SW 1271 (cell line): ENCODE measurements at regions not wholly inside any gene's neighbourhood (a gene's known extent, or its start where the extent isn't known, plus 50 kb on each side); places are given as distances from the start of the nearest gene placed in this dataset.
"Not testable (repeated sequence)": the region's sequence is repeated elsewhere in the genome, so short reads cannot be mapped to it uniquely, and the experiment has no call there.

Experiments used
- DNase-seq, 2 experiments: peaks; one replicate each; lab custom pipeline; 2025; lab: John Stamatoyannopoulos, UW

DNA sequence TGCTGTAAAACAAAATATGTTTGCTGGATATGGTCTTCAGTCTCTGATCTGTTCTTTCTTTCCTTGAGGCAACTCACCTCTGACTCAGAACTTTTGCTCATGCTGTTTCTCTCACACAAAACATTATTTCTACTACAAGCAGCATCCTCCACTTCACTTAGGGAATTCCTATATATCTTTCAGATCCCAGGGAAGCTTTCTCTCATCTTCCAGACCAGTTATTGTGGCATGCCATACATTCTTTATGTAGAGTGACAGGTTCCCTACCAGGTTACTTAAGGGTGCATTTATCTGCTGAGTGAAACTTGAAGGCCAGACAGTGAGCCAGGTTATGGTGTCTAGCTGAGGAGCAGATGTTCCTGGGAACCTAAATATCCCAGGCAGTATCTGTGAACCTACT, 1226.0 kb downstream of the CDH8 start:
- DNase-seq = no peak

- no peak for DNase-seq
These were observed 1243.8 kb downstream of the CDH8 start for GRCh38 chr16:60792437-60792836.

- no peak for DNase-seq
These were observed 1247.6 kb downstream of the CDH8 start for GRCh38 chr16:60788631-60789030.

DNA sequence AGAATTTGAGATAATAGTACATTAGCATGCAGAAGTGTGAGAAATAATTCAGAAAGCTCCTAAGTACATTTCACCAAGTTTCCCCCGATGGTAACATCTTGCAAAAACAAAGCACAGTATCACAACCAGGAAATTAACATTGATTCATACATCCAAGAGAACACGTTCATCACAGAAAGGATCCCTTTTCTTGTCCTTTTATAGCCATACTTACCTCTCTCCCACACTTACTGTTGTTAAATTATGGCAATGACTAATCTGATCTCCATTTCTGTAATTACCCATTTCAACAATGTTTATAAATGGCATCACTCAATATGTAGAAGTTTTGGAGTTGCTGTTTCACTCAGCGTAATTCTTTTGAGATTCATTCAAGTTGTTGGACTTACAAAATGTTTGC, 1260.0 kb downstream of the CDH8 start:
- DNase-seq = no peak

- DNase-seq = no peak
These were observed 1265.1 kb downstream of the CDH8 start for GRCh38 chr16:60771138-60771537.

GRCh38 chr16:60770384-60770783, 1265.9 kb downstream of the CDH8 start:
- DNase-seq = not testable (repeated sequence)

GRCh38 chr16:60763869-60764268, 1272.4 kb downstream of the CDH8 start:
- no peak for DNase-seq

GRCh38 chr16:60755907-60756306, 1280.3 kb downstream of the CDH8 start:
- no peak for DNase-seq

GRCh38 chr16:60748366-60748765, 1287.9 kb downstream of the CDH8 start:
- no peak for DNase-seq

DNA sequence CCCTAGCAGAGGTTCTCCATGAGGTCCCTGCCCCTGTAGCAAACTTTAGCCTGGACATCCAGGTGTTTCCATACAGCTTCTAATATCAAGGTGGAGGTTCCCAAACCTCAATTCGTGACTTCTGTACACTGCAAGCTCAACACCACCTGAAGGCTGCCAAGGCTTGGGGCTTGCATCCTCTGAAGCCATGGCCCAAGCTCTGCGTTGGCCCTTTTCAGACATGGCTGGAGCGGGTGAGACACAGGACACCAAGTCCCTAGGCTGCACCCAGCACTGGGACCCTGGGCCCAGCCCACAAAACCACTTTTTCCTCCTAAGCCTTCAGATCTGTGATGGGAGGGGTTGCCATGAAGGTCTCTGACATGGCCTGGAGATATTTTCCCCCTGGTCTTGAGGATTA, 1292.0 kb downstream of the CDH8 start:
- DNase-seq = no peak

DNA sequence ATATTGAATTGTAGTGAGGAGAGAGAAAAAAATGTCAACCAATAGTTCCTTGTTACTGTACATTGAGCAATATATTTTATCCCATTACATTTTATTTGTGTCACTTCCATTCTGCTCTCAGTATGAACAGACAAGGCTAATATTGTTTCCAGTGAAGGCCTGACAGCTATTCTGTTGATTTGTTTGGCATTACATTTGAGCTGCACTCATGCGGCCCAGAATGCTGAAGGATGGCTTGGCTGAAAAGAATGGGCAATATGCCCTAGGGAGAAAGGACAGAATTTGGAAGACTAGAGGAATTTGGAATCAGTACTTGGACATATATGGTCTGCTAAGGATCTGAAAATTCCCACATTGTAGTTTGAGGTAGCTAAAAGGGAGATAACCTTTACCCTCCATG, 1294.4 kb downstream of the CDH8 start:
- DNase-seq = no peak

DNA sequence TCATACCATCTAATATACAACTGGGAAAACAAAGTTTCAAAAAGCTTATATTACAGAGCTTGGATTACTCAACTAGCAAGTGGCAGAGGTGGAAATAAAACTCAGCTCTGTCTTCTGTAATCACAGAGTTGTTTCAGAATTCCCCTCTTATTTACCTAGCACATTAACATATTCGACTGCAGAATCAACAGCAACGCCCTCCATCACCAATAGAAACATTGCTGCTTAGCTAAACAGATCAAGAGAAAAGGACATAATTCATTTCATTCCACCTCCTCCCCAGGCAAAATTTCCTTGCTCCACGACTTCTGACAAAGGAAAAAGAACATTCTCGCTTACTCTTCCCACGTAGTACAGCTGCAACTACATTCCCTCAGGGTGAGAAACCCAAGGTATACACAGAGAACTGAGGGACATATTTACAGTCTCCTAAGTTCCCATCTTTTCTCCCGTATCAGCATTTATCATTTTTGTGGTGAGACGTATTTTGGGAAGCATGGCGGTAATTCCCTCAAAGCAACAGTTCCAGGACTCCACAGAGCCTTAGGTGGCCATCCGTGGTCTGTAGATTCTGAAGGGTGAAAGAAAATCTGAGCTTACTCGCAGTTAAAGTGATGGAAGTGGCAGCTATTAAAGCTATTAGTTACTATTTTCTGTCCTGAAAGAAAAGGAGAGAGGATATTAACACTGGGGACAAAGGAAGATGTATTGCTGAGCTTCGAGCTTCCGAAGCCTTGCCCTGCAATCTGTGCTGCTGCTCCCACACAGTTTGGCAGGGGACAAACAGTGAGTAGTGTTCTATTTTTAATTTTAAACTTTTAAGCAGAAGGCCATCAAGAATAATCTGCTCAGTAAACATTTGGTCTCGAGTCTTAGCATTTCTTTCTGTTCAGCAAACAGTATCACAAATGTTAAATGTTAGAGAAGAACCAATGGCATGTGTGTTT, 1296.2 kb downstream of the CDH8 start:
- no peak for DNase-seq

- DNase-seq = no peak
These were observed 1304.7 kb downstream of the CDH8 start for GRCh38 chr16:60731329-60732050.

DNA sequence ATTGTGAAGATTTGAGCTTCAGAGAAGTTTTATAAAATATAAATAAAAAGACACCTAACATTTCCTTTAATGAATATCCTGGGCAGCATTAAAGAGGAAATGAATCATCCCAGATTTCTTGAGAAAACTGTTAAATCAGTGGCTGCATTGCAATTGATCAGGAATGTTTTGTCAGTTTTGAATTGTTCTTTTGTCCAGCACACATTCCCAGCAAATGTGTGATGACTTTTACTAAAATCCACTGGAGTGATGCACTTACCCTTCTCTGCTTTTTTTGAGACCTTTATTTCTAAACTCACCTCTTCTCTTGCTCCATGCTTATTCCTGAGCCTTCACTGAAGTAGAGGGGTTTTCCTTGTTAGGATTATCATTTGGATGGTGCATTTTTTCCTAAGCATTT, 1307.2 kb downstream of the CDH8 start:
- no peak for DNase-seq

- DNase-seq = no peak
These were observed 1308.4 kb downstream of the CDH8 start for GRCh38 chr16:60727851-60728250.

DNA sequence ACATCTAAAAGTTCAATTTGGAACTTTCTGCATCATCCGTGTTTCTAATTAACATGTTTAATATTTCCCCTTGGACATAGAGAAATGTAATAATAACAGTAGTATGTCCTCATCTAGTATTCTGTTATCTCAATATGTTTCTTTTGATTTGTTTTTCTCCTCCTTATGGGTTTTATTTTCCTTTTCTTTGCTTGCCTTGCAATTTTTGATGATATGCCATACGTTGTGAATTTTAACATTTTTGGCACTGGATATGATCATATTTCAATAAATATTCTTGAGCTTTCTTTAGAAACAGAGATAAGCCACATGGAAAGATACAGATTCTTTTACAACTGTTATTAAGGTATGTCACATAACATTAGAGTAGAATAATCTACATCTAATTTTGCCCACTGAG, 1316.2 kb downstream of the CDH8 start:
- DNase-seq = no peak

DNA sequence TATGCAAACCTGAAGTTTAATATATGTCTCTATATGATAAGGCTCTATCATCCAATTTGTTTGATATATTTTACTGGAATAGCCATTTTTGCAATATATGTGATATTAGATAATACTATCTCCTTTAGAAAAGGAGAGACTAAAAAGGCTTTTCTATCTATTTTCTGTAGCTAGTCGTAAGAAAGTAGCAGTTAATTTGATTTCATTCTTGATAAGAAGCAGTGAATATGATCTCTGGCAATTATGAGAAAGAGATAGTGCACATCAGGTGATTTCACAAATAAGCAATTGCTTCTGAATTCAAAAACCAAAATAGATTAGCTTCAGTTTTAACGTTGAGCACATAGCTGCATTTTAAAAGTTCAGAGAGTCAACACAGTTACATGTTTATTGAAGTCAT, 1318.4 kb downstream of the CDH8 start:
- DNase-seq = no peak

- no peak for DNase-seq
These were observed 1324.1 kb downstream of the CDH8 start for GRCh38 chr16:60712144-60712543.

GRCh38 chr16:60704726-60705125, 1331.5 kb downstream of the CDH8 start:
- no peak for DNase-seq

- DNase-seq = no peak
These were observed 1333.1 kb downstream of the CDH8 start for GRCh38 chr16:60703096-60703495.

- DNase-seq = no peak
These were observed 1349.4 kb downstream of the CDH8 start for GRCh38 chr16:60686824-60687223.

- no peak for DNase-seq
These were observed 1352.2 kb downstream of the CDH8 start for GRCh38 chr16:60684002-60684401.

GRCh38 chr16:60682219-60682618, 1354.0 kb downstream of the CDH8 start:
- DNase-seq = no peak
